PC-9 (cell line): ENCODE measurements at regions not wholly inside any gene's neighbourhood (a gene's known extent, or its start where the extent isn't known, plus 50 kb on each side); places are given as distances from the start of the nearest gene placed in this dataset.
A peak's percentile ranks its signal among the peaks of the same experiment; 100 is the strongest.

Experiments
- BruUV-seq: library from RNA; stranded (reverse); fragments of 400-500 nt; replicated peaks from 2 replicates; lab custom pipeline; 2021; lab: Mats Ljungman, UMichigan
- CTCF ChIA-PET: fragments of 300-600 bp; sonication (Branson Sonifier 250); formaldehyde crosslinking; loops from one replicate; lab custom pipeline; 2022; ENCODE audit warnings: antibody characterized with exemption; lab: Charles Lee
- POLR2A ChIA-PET: fragments of 300-600 bp; sonication (Branson Sonifier 250); formaldehyde crosslinking; loops from one replicate; lab custom pipeline; 2022; ENCODE audit warnings: antibody characterized with exemption; ENCODE audit not compliant: unreplicated experiment; lab: Charles Lee
- DNase-seq, 2 experiments: peaks; one replicate each; pipeline versions ENCODE4 v3.0.0 to v3.0.0-alpha.2; 2015 to 2022; ENCODE audit warnings: mixed read lengths in 1 of 2
- H2AFZ ChIP-seq: fragments of 200-600 bp; sonication (generic); 2 replicates; pipeline ENCODE4 v1.8.1; 2017; ENCODE audit warnings: antibody characterized with exemption
- H3F3A ChIP-seq: fragments of 200-600 bp; sonication (generic); 2 replicates; pipeline ENCODE4 v1.8.1; 2017; ENCODE audit warnings: antibody characterized with exemption, mild to moderate bottlenecking, low read depth; ENCODE audit not compliant: insufficient read depth
- H3K27ac ChIP-seq: fragments of 200-600 bp; sonication (generic); 2 replicates; pipeline ENCODE4 v1.6.1; 2016; ENCODE audit warnings: mixed run types
- H3K27me3 ChIP-seq: fragments of 200-600 bp; sonication (generic); 2 replicates; pipeline ENCODE4 v1.6.1; 2016; ENCODE audit warnings: low read depth, mixed run types; ENCODE audit not compliant: insufficient read depth
- H3K36me3 ChIP-seq: fragments of 200-600 bp; sonication (generic); 2 replicates; pipeline ENCODE4 v1.6.1; 2016; ENCODE audit warnings: low read depth, mixed run types
- H3K4me1 ChIP-seq: fragments of 200-600 bp; sonication (generic); replicated peaks from 2 replicates; pipeline ENCODE4 v1.6.1; 2016; ENCODE audit warnings: mixed run types; ENCODE audit not compliant: insufficient read depth
- H3K4me2 ChIP-seq: fragments of 200-600 bp; sonication (generic); 2 replicates; pipeline ENCODE4 v1.6.1; 2017; ENCODE audit warnings: mixed run types
- H3K4me3 ChIP-seq: fragments of 200-600 bp; sonication (generic); 2 replicates; pipeline ENCODE4 v1.6.1; 2016; ENCODE audit warnings: mixed run types
- H3K79me2 ChIP-seq: fragments of 200-600 bp; sonication (generic); 2 replicates; pipeline ENCODE4 v1.6.1; 2017; ENCODE audit warnings: low read depth, mixed run types
- H3K9me2 ChIP-seq: fragments of 200-600 bp; sonication (generic); 2 replicates; pipeline ENCODE4 v1.8.1; 2017; ENCODE audit warnings: mild to moderate bottlenecking; ENCODE audit not compliant: insufficient read depth
- H3K9me3 ChIP-seq: fragments of 200-600 bp; sonication (generic); 2 replicates; pipeline ENCODE4 v1.8.1; 2016; ENCODE audit warnings: low read depth; ENCODE audit not compliant: insufficient read depth
- H4K20me1 ChIP-seq: fragments of 200-600 bp; sonication (generic); 2 replicates; pipeline ENCODE4 v1.8.1; 2017; ENCODE audit not compliant: insufficient read depth
- EZH2 ChIP-seq: fragments of 200-600 bp; sonication (generic); IDR thresholded peaks from 2 replicates; pipeline ENCODE4 v1.8.0; 2017; ENCODE audit warnings: antibody characterized with exemption, low read depth
- intact Hi-C: fragments of 100-400 bp; cut with micrococcal nuclease; formaldehyde crosslinking; loops from one replicate; pipeline ENCODE4 v1.10.0; 2022; ENCODE audit not compliant: unreplicated experiment
- TF ChIP-seq, protein P1 (sequence below): fragments of 200-600 bp; sonication (generic); conservative IDR thresholded peaks from 2 replicates; pipeline ENCODE4 v1.6.1; 2017; ENCODE audit warnings: mixed run types, antibody characterized with exemption, mild to moderate bottlenecking, moderate library complexity

DNA sequence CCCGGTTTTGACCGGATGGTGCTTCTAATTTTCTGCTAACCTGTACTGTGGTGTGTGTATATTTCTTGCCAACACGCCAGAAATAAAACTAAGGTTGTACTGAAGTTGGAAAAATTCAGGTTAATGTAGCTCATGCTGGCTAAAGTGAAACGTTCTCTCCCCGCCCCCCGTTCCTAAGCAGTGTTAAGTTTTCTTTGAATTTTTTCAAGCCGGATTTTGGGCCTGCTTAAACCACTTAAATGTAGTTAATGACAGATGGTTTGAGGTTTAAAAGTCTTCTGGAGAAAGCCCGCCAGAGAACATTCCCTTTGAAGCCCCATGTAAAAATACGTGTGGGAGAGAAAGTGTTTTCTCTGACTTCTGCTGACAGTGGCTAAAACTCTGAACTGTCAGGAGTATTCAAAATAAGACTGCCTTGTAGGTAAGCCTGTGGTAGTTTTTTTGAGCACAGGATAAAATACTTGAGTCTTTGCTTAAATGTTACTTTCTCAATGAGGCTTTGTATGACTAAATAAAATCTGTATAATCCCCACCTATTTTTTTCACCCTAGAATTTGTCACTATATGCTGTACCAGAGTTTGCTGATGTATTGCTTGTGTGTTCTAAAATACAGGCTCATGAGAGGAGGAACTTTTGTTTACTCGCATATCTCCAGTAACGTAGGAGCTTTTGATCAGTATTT is 101.3 kb downstream of the OR2B2 start:
- TF ChIP-seq EZH2, result no peak
- TF ChIP-seq, protein P1, sequence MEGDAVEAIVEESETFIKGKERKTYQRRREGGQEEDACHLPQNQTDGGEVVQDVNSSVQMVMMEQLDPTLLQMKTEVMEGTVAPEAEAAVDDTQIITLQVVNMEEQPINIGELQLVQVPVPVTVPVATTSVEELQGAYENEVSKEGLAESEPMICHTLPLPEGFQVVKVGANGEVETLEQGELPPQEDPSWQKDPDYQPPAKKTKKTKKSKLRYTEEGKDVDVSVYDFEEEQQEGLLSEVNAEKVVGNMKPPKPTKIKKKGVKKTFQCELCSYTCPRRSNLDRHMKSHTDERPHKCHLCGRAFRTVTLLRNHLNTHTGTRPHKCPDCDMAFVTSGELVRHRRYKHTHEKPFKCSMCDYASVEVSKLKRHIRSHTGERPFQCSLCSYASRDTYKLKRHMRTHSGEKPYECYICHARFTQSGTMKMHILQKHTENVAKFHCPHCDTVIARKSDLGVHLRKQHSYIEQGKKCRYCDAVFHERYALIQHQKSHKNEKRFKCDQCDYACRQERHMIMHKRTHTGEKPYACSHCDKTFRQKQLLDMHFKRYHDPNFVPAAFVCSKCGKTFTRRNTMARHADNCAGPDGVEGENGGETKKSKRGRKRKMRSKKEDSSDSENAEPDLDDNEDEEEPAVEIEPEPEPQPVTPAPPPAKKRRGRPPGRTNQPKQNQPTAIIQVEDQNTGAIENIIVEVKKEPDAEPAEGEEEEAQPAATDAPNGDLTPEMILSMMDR, result no peak
- Histone ChIP-seq H3K4me1 (peaks cover 38% of the 10 kb centered on the region), H3K79me2 (peaks cover 9% of the 10 kb centered on the region; the same call in 1 of the 2 replicates), H3K27me3 (no peaks in the 10 kb centered on the region), H4K20me1 (no peaks in the 10 kb centered on the region), H3F3A (peaks cover 43% of the 10 kb centered on the region; the same call in 1 of the 2 replicates), H3K4me3 (peak overlapping the region; percentile 72), H3K9me3 (no peaks in the 10 kb centered on the region; the same call in 1 of the 2 replicates), H3K27ac (peak overlapping the region; percentile 70), H3K36me3 (no peaks in the 10 kb centered on the region), H3K9me2 (no peaks in the 10 kb centered on the region), H3K4me2 (peak overlapping the region; percentile 92), H2AFZ (peak overlapping the region; percentile 84)
- ChIA-PET POLR2A (interaction anchor here (0.5 to 4.5 kb wide), 18 partner anchors 12 to 1665 kb away, joined by 3 to 64 read pairs (median 4); partner anchors contain the start of gene ZKSCAN8), CTCF (interaction anchor here (0.6 to 1.6 kb wide), 5 partner anchors 15 to 634 kb away, joined by 3 to 10 read pairs (median 5); a partner anchor contains a TSS)
- no TSS peak for BruUV-seq
- DNase-seq, result no peak
- intact Hi-C loops, result loop anchor here (1.0 to 10.0 kb wide), 3 partner anchors 62 to 274 kb away; partner anchors contain the start of gene ZNF165

DNA sequence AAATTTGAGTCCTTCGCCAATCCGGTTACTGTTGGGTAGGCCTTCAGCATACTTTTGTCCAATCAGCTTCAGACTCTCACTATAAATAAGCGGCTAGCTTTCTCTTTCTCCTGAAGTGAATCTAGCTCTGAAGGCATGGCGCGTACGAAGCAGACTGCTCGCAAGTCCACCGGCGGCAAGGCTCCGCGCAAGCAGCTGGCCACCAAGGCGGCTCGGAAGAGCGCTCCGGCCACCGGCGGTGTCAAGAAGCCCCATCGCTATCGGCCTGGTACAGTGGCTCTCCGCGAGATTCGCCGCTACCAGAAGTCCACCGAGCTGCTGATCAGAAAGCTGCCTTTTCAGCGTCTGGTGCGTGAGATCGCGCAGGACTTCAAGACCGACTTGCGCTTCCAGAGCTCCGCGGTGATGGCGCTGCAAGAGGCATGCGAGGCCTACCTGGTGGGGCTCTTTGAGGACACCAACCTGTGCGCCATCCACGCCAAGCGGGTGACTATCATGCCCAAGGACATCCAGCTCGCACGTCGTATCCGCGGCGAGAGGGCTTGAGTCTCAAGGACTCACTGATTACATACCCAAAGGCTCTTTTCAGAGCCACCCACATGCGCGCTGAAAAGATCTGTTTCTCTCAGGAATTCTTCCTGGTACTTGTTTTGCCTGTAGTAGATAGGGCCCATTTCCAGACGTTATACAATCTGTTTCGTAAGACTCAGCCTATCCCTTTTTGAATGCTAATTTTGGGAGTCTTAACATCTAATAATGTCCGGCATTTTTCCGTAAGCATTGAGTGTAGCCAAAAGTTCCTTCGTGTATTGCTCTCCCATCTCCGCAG is 102.0 kb downstream of the OR2B2 start:
- Histone ChIP-seq H3K4me3 (peak overlapping the region; percentile 72), H3K36me3 (no peaks in the 10 kb centered on the region), H3F3A (peaks cover 43% of the 10 kb centered on the region; the same call in 1 of the 2 replicates), H3K9me2 (no peaks in the 10 kb centered on the region), H3K27ac (peak overlapping the region; percentile 70), H3K9me3 (no peaks in the 10 kb centered on the region; the same call in 1 of the 2 replicates), H3K4me1 (peaks cover 38% of the 10 kb centered on the region), H3K79me2 (peaks cover 9% of the 10 kb centered on the region; the same call in 1 of the 2 replicates), H3K27me3 (no peaks in the 10 kb centered on the region), H2AFZ (peak overlapping the region; percentile 84), H4K20me1 (no peaks in the 10 kb centered on the region), H3K4me2 (peak overlapping the region; percentile 92)
- ChIA-PET CTCF (interaction anchor here (0.6 to 1.6 kb wide), 5 partner anchors 15 to 546 kb away, joined by 3 to 6 read pairs (median 4); a partner anchor contains a TSS), POLR2A (interaction anchor here (0.5 to 4.5 kb wide), 26 partner anchors 9 to 864 kb away, joined by 3 to 64 read pairs (median 6); partner anchors contain the start of gene ZKSCAN3)
- TSS peak; percentile 40 for BruUV-seq
- peak; percentile 83 to 94 for DNase-seq
- no peak for TF ChIP-seq EZH2
- TF ChIP-seq, protein P1, result no peak
- intact Hi-C loops, result loop anchor here (1.0 to 10.0 kb wide), 5 partner anchors 27 to 677 kb away; partner anchors contain the start of gene ZNF165
